GM21360 (cell line): ENCODE measurements at regions not wholly inside any gene's neighbourhood (a gene's known extent, or its start where the extent isn't known, plus 50 kb on each side); places are given as distances from the start of the nearest gene placed in this dataset.

Source experiments
- ATAC-seq: cut with Tn5 transposase; IDR thresholded peaks from one replicate; pipeline ENCODE4 v1.9.1; 2021; ENCODE audit warnings: mild to moderate bottlenecking, moderate library complexity; ENCODE audit not compliant: unreplicated experiment

- no peak for ATAC-seq
Measured at GRCh38 chr11:95717314-95717713, 72.3 kb downstream of the FAM76B start.

- ATAC-seq = peak; percentile 9
Measured at GRCh38 chr11:95716266-95716665, 73.3 kb downstream of the FAM76B start.

GRCh38 chr11:95715777-95716241 is 73.8 kb downstream of the FAM76B start:
- ATAC-seq = peak; percentile 72

GRCh38 chr11:95714843-95715776 is 74.5 kb downstream of the FAM76B start:
- ATAC-seq = no peak

GRCh38 chr11:95713428-95713827 is 76.2 kb downstream of the FAM76B start:
- no peak for ATAC-seq

- peak; percentile 33 for ATAC-seq
Measured at GRCh38 chr11:95711945-95712221, 77.7 kb downstream of the FAM76B start.

- peak; percentile 28 for ATAC-seq
Measured at GRCh38 chr11:95711162-95711944, 78.2 kb downstream of the FAM76B start.

- no peak for ATAC-seq
Measured at GRCh38 chr11:95708681-95709080, 80.9 kb downstream of the FAM76B start.

GRCh38 chr11:95706974-95707387 is 82.6 kb downstream of the FAM76B start:
- ATAC-seq = no peak

GRCh38 chr11:95705485-95706124 is 84.0 kb downstream of the FAM76B start:
- peak; percentile 93 for ATAC-seq

- no peak for ATAC-seq
Measured at GRCh38 chr11:95704865-95705264, 84.7 kb downstream of the FAM76B start.

- no peak for ATAC-seq
Measured at GRCh38 chr11:95703049-95703448, 86.5 kb downstream of the FAM76B start.

GRCh38 chr11:95702526-95702925 is 87.1 kb downstream of the FAM76B start:
- ATAC-seq = no peak

GRCh38 chr11:95700471-95700817 is 89.1 kb downstream of the FAM76B start:
- ATAC-seq = no peak

- ATAC-seq = no peak
Measured at GRCh38 chr11:95699631-95700470, 89.7 kb downstream of the FAM76B start.

GRCh38 chr11:95698676-95699557 is 90.7 kb downstream of the FAM76B start:
- ATAC-seq = no peak

GRCh38 chr11:95697614-95698408 is 91.8 kb downstream of the FAM76B start:
- ATAC-seq = no peak

GRCh38 chr11:95695181-95695580 is 94.4 kb downstream of the FAM76B start:
- no peak for ATAC-seq

GRCh38 chr11:95693298-95693697 is 96.3 kb downstream of the FAM76B start:
- no peak for ATAC-seq
